OCI-LY7 (cell line): ENCODE measurements at regions not wholly inside any gene's neighbourhood (a gene's known extent, or its start where the extent isn't known, plus 50 kb on each side); places are given as distances from the start of the nearest gene placed in this dataset.

Experiments used
- BruUV-seq: library from RNA; stranded (reverse); fragments of 400-500 nt; replicated peaks from 2 replicates; lab custom pipeline; 2021; lab: Mats Ljungman, UMichigan
- CTCF ChIA-PET: fragments of 300-600 bp; sonication (Branson Sonifier 250); formaldehyde crosslinking; loops from one replicate; lab custom pipeline; 2022; ENCODE audit warnings: antibody characterized with exemption; ENCODE audit not compliant: unreplicated experiment; lab: Charles Lee
- POLR2A ChIA-PET: fragments of 300-600 bp; sonication (Branson Sonifier 250); formaldehyde crosslinking; loops from one replicate; lab custom pipeline; 2022; ENCODE audit warnings: antibody characterized with exemption; lab: Charles Lee
- DNase-seq: peaks from one replicate; pipeline ENCODE4 v3.0.0-alpha.2; 2015; ENCODE audit warnings: low spot score
- H2AFZ ChIP-seq: fragments of 200-600 bp; sonication (generic), shearing (Covaris generic); 2 replicates; pipeline ENCODE4 v1.6.1; 2014; ENCODE audit warnings: mild to moderate bottlenecking, antibody characterized with exemption, low read length, moderate library complexity
- H3K27ac ChIP-seq: fragments of 200-600 bp; sonication (generic); 2 replicates; pipeline ENCODE4 v1.5.1; 2014; ENCODE audit warnings: mixed run types, low read depth, mild to moderate bottlenecking, moderate library complexity, low read length, inconsistent platforms; ENCODE audit not compliant: poor library complexity, severe bottlenecking
- H3K36me3 ChIP-seq: fragments of 200-600 bp; sonication (generic); 2 replicates; pipeline ENCODE4 v1.6.1; 2014; ENCODE audit warnings: mild to moderate bottlenecking, antibody characterized with exemption, low read length, moderate library complexity, mixed read lengths; ENCODE audit not compliant: insufficient read depth
- H3K4me1 ChIP-seq: fragments of 200-600 bp; sonication (generic); 2 replicates; pipeline ENCODE4 v1.5.1; 2014; ENCODE audit warnings: mild to moderate bottlenecking, low read length; ENCODE audit not compliant: insufficient read depth, poor library complexity, severe bottlenecking
- H3K4me2 ChIP-seq: fragments of 200-600 bp; sonication (generic); 2 replicates; pipeline ENCODE4 v1.6.1; 2014; ENCODE audit warnings: mild to moderate bottlenecking, low read length
- H3K4me3 ChIP-seq: fragments of 200-600 bp; sonication (generic); 2 replicates; pipeline ENCODE4 v1.5.1; 2014; ENCODE audit warnings: mild to moderate bottlenecking, low read depth, low read length; ENCODE audit not compliant: poor library complexity, severe bottlenecking
- H3K79me2 ChIP-seq: fragments of 200-600 bp; sonication (generic); 2 replicates; pipeline ENCODE4 v1.6.1; 2016; ENCODE audit warnings: low read depth, mild to moderate bottlenecking, low read length, moderate library complexity, mixed read lengths; ENCODE audit not compliant: insufficient read depth
- H3K9me2 ChIP-seq: fragments of 200-600 bp; sonication (generic); 2 replicates; pipeline ENCODE4 v1.6.1; 2016; ENCODE audit warnings: mild to moderate bottlenecking, low read length, mixed read lengths; ENCODE audit not compliant: insufficient read depth
- H3K9me3 ChIP-seq: fragments of 200-600 bp; sonication (generic); 2 replicates; pipeline ENCODE4 v1.6.1; 2014; ENCODE audit warnings: mild to moderate bottlenecking, mixed run types, low read length, mixed read lengths
- H4K20me1 ChIP-seq: fragments of 200-600 bp; sonication (generic); 2 replicates; pipeline ENCODE4 v1.6.1; 2014; ENCODE audit warnings: mild to moderate bottlenecking, antibody characterized with exemption, low read length, moderate library complexity, mixed read lengths; ENCODE audit not compliant: insufficient read depth
- EZH2phosphoT487 ChIP-seq: fragments of 200-600 bp; sonication (generic); IDR thresholded peaks from 2 replicates; pipeline ENCODE4 v1.6.1; 2018; ENCODE audit warnings: low read depth, borderline replicate concordance, mild to moderate bottlenecking, mixed run types, antibody characterized with exemption, low read length, moderate library complexity, mixed read lengths
- intact Hi-C: fragments of 100-400 bp; cut with micrococcal nuclease; formaldehyde crosslinking; loops from one replicate; pipeline ENCODE4 v1.10.0; 2022; ENCODE audit not compliant: unreplicated experiment
- TF ChIP-seq, protein P1 (sequence below): fragments of 200-600 bp; sonication (generic); conservative IDR thresholded peaks from 2 replicates; pipeline ENCODE4 v1.5.1; 2014; ENCODE audit warnings: mild to moderate bottlenecking, antibody characterized with exemption, low read length, moderate library complexity, mixed read lengths

DNA sequence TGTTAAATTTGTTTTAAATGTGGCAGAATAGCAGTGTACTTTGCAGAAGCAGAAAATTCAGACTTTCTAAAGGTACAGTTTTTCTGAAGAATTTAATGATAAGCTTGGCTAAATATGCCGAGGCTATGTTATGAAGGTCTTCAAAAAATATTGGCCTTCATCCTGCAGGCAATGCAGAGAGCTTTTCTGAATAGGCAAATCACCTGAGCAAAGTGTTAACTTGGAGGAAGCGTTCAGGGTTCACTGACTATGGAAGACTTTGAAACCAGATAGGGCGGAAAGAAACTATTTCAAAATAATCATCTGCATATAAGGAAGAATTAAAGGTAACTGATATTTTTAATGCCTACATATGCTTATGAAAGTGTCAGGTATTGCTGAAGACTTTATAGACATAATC is 133.7 kb upstream of the SETBP1 start:
- Histone ChIP-seq H3K27ac (no peak overlapping the region), H3K79me2 (no peaks in the 10 kb centered on the region), H3K36me3 (no peaks in the 10 kb centered on the region), H2AFZ (no peak overlapping the region), H3K9me3 (no peaks in the 10 kb centered on the region), H3K4me2 (no peak overlapping the region), H3K4me3 (no peak overlapping the region), H3K9me2 (no peaks in the 10 kb centered on the region), H3K4me1 (no peaks in the 10 kb centered on the region), H4K20me1 (no peaks in the 10 kb centered on the region)
- TF ChIP-seq EZH2phosphoT487: no peak
- TF ChIP-seq, protein P1, sequence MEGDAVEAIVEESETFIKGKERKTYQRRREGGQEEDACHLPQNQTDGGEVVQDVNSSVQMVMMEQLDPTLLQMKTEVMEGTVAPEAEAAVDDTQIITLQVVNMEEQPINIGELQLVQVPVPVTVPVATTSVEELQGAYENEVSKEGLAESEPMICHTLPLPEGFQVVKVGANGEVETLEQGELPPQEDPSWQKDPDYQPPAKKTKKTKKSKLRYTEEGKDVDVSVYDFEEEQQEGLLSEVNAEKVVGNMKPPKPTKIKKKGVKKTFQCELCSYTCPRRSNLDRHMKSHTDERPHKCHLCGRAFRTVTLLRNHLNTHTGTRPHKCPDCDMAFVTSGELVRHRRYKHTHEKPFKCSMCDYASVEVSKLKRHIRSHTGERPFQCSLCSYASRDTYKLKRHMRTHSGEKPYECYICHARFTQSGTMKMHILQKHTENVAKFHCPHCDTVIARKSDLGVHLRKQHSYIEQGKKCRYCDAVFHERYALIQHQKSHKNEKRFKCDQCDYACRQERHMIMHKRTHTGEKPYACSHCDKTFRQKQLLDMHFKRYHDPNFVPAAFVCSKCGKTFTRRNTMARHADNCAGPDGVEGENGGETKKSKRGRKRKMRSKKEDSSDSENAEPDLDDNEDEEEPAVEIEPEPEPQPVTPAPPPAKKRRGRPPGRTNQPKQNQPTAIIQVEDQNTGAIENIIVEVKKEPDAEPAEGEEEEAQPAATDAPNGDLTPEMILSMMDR: no peak
- ChIA-PET CTCF (no interaction called here), POLR2A (no interaction called here)
- no peak for DNase-seq
- intact Hi-C loops: no loop called here
- no TSS peak for BruUV-seq

GRCh38 chr18:44548291-44549221 is 132.1 kb upstream of the SETBP1 start:
- intact Hi-C loops: no loop called here
- CTCF ChIA-PET: no interaction called here
- Histone ChIP-seq H3K9me3 (no peaks in the 10 kb centered on the region), H3K4me3 (no peak overlapping the region), H3K4me1 (no peaks in the 10 kb centered on the region), H2AFZ (no peak overlapping the region), H4K20me1 (no peaks in the 10 kb centered on the region), H3K36me3 (no peaks in the 10 kb centered on the region), H3K27ac (no peak overlapping the region), H3K4me2 (no peak overlapping the region), H3K79me2 (no peaks in the 10 kb centered on the region), H3K9me2 (no peaks in the 10 kb centered on the region)
- POLR2A ChIA-PET: no interaction called here
- DNase-seq: no peak
- no peak for TF ChIP-seq EZH2phosphoT487
- TF ChIP-seq, protein P1: no peak
- BruUV-seq: no TSS peak

DNA sequence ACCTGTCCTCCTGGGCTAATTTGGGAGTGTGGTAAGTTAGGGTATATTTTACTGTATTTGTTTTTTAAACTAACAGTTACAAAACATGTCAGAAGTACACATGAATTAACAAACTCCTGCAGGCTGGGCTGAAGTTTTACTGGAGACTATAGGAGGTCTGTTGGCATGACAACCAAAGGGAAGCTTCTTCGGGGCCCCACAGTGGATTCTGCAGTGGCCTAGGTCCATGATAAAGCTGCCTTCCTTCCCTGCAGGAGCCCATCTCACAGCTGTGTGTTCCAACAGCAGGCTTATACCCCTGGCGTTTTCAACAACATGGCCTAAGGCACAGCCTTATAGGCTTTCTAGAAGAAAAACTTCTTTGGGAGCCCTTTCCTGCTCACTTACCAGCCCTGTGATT is 128.0 kb upstream of the SETBP1 start:
- no peak overlapping the region for H3K27ac ChIP-seq
- H3K9me3 ChIP-seq: no peaks in the 10 kb centered on the region
- no peaks in the 10 kb centered on the region for H3K9me2 ChIP-seq
- no peak overlapping the region for H3K4me2 ChIP-seq
- H4K20me1 ChIP-seq: no peaks in the 10 kb centered on the region
- no peaks in the 10 kb centered on the region for H3K79me2 ChIP-seq
- no TSS peak for BruUV-seq
- CTCF ChIA-PET: no interaction called here
- intact Hi-C loops: no loop called here
- H2AFZ ChIP-seq: no peak overlapping the region
- POLR2A ChIA-PET: no interaction called here
- H3K36me3 ChIP-seq: no peaks in the 10 kb centered on the region
- TF ChIP-seq EZH2phosphoT487: no peak
- TF ChIP-seq, protein P1: no peak
- H3K4me1 ChIP-seq: no peaks in the 10 kb centered on the region
- no peak for DNase-seq
- H3K4me3 ChIP-seq: no peak overlapping the region
